Upper lobe of left lung (tissue), 6 donors: ENCODE measurements at regions not wholly inside any gene's neighbourhood (a gene's known extent, or its start where the extent isn't known, plus 50 kb on each side); places are given as distances from the start of the nearest gene placed in this dataset.

Source experiments
- ATAC-seq, 2 donors: fragments of 200-7000 bp; cut with Tn5 transposase; one replicate each; pipeline ENCODE4 v1.9.1; 2022; ENCODE audit warnings: mild to moderate bottlenecking in 2 of 2, moderate library complexity in 2 of 2; ENCODE audit not compliant: low FRiP score in 2 of 2
- DNase-seq, 2 donors: peaks; one replicate each; pipeline ENCODE4 v3.0.0-alpha.2; 2019 to 2020
- H3K27ac ChIP-seq, 4 donors: fragments of 200-600 bp; sonication (generic); one replicate each; pipeline ENCODE4 v1.5.1; 2016 to 2019
- H3K27me3 ChIP-seq, 4 donors: fragments of 200-600 bp; sonication (generic); one replicate each; pipeline ENCODE4 v1.5.1; 2017 to 2019
- H3K36me3 ChIP-seq, 4 donors: fragments of 200-600 bp; sonication (generic); one replicate each; pipeline ENCODE4 v1.5.1; 2016 to 2019
- H3K4me1 ChIP-seq, 4 donors: fragments of 200-600 bp; sonication (generic); one replicate each; pipeline ENCODE4 v1.5.1; 2018 to 2019
- H3K4me3 ChIP-seq, 4 donors: fragments of 200-600 bp; sonication (generic); one replicate each; pipeline ENCODE4 v1.5.1; 2017 to 2019; ENCODE audit warnings: mild to moderate bottlenecking in 2 of 4, moderate library complexity in 1 of 4
- H3K9me3 ChIP-seq, 4 donors: fragments of 200-600 bp; sonication (generic); one replicate each; pipeline ENCODE4 v1.5.1; 2018 to 2019
- EP300 ChIP-seq, 4 donors: sonication (generic); formaldehyde crosslinking; IDR thresholded peaks; one replicate each; pipeline ENCODE4 v1.5.1; 2017; ENCODE audit warnings: antibody characterized with exemption in 4 of 4, control low read depth in 2 of 4
- POLR2A ChIP-seq, 4 donors: fragments of 450-650 bp; IDR thresholded peaks; one replicate each; pipeline ENCODE4 v1.5.1; 2016 to 2017; ENCODE audit warnings: antibody characterized with exemption in 4 of 4, mild to moderate bottlenecking in 2 of 4
- POLR2AphosphoS5 ChIP-seq, 2 donors: sonication (generic); formaldehyde crosslinking; IDR thresholded peaks; one replicate each; pipeline ENCODE4 v1.5.1; 2017; ENCODE audit warnings: antibody characterized with exemption in 2 of 2
- WGBS, 2 donors: methylation state at CpG; one replicate each; pipeline ENCODE4 v1.1.5; 2017 to 2018; 5-methylcytosine and 5-hydroxymethylcytosine counted together
- TF ChIP-seq, protein P1 (sequence below), 6 experiments: fragments of 450-650 bp in 4 of 6; fragments of 200-600 bp in 2 of 6; sonication (generic) in 2 of 6; IDR thresholded peaks; one replicate each; pipeline ENCODE4 v1.5.1; 2016 to 2019; ENCODE audit warnings: antibody characterized with exemption in 6 of 6
- donor health status: DM: no; HTN: no; CAD: no; lungs with moderate emphysema.
- donor health status: DM: no; HTN: yes; CAD: no; lungs with severe emphysema.

DNA sequence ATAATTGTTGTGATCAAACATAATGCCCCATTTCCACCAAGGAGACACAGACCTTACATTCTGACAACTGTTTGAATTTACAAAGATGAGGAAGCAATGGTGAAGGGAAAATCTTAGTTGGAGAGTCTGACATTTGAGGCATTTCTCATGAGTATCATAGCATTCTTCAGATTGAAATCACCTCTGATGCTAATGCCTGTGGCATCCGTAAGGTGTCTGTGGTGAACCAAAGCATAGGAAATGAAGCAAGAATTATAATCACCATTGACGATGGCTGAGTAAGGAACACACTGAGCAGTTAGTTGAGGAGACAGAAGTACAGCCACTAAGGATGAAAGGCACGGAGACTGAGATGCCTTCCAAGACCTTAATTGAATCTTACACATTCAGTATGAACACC lies 575.7 kb downstream of the TRIML1 start:
- ATAC-seq (no peak), DNase-seq (no peak)
- no peak overlapping the region for H3K27ac ChIP-seq
- H3K4me3 ChIP-seq = no peak overlapping the region
- TF ChIP-seq EP300 (IDR thresholded peaks at IDR 0.05) = no peak
- TF ChIP-seq POLR2A (IDR thresholded peaks at IDR 0.05) = no peak
- TF ChIP-seq POLR2AphosphoS5 (IDR thresholded peaks at IDR 0.05) = no peak
- TF ChIP-seq, protein P1, sequence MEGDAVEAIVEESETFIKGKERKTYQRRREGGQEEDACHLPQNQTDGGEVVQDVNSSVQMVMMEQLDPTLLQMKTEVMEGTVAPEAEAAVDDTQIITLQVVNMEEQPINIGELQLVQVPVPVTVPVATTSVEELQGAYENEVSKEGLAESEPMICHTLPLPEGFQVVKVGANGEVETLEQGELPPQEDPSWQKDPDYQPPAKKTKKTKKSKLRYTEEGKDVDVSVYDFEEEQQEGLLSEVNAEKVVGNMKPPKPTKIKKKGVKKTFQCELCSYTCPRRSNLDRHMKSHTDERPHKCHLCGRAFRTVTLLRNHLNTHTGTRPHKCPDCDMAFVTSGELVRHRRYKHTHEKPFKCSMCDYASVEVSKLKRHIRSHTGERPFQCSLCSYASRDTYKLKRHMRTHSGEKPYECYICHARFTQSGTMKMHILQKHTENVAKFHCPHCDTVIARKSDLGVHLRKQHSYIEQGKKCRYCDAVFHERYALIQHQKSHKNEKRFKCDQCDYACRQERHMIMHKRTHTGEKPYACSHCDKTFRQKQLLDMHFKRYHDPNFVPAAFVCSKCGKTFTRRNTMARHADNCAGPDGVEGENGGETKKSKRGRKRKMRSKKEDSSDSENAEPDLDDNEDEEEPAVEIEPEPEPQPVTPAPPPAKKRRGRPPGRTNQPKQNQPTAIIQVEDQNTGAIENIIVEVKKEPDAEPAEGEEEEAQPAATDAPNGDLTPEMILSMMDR (IDR thresholded peaks at IDR 0.05) = no peak
- no peaks in the 10 kb centered on the region for H3K9me3 ChIP-seq
- no peaks in the 10 kb centered on the region for H3K4me1 ChIP-seq
- WGBS, 2 donors = 85 to 89% methylated on average over 3 of the region's 3 CpGs
- H3K36me3 ChIP-seq = no peaks in the 10 kb centered on the region
- H3K27me3 ChIP-seq = no peaks in the 10 kb centered on the region

DNA sequence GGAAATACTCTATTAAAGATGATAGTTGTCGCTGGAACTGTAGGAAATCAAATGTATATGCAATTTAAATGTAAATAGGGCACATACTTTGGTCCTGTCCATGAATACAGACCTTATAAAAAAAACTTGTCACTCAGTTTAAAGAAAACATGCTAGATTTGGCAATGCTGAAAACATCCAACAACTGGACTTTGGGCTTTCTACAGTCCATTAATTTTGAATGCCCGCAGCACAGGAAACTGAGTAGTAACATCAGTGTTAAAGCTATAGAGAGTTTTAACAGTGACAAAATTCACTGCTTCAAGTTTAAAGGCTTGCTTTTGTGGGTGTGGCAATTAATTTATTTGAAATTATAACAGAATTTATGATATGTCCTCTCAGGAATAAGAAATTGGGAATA lies 578.4 kb downstream of the TRIML1 start:
- Histone ChIP-seq H3K4me1 (no peaks in the 10 kb centered on the region), H3K36me3 (no peaks in the 10 kb centered on the region), H3K4me3 (no peak overlapping the region), H3K27ac (no peak overlapping the region), H3K9me3 (no peaks in the 10 kb centered on the region), H3K27me3 (no peaks in the 10 kb centered on the region)
- WGBS, 2 donors = 79 to 86% methylated on average over 2 of the region's 2 CpGs
- TF ChIP-seq POLR2AphosphoS5 (IDR thresholded peaks at IDR 0.05) = no peak
- no peak for TF ChIP-seq POLR2A (IDR thresholded peaks at IDR 0.05)
- TF ChIP-seq EP300 (IDR thresholded peaks at IDR 0.05) = no peak
- ATAC-seq (no peak), DNase-seq (no peak)

DNA sequence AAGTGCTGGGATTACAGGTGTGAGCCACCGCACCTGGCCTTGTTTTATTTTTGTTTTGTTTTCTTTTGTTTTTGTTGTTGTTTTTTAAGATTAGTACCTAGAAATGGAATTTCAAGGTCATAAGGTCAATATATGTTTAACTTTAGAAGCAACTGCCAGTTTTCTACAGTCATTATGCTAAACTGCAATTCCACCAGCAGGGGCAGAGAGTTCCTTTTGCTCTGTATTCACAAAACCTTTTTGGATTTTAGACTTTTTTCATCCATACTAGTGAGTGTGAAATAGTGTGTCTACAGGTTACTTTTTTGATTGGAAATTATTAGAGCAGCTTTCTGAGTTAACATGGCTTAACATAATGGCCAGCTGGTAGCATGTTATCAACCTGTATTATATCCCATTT lies 580.6 kb downstream of the TRIML1 start:
- Histone ChIP-seq H3K27me3 (no peaks in the 10 kb centered on the region), H3K4me3 (no peak overlapping the region), H3K9me3 (no peaks in the 10 kb centered on the region), H3K4me1 (no peaks in the 10 kb centered on the region), H3K27ac (no peak overlapping the region), H3K36me3 (no peaks in the 10 kb centered on the region)
- WGBS, 2 donors = 92 to 94% methylated on average over 1 of the region's 1 CpG
- ATAC-seq (no peak), DNase-seq (no peak)
- TF ChIP-seq EP300 (IDR thresholded peaks at IDR 0.05) = no peak
- TF ChIP-seq POLR2A (IDR thresholded peaks at IDR 0.05) = no peak
- no peak for TF ChIP-seq POLR2AphosphoS5 (IDR thresholded peaks at IDR 0.05)
- TF ChIP-seq, protein P1 (IDR thresholded peaks at IDR 0.05) = no peak

DNA sequence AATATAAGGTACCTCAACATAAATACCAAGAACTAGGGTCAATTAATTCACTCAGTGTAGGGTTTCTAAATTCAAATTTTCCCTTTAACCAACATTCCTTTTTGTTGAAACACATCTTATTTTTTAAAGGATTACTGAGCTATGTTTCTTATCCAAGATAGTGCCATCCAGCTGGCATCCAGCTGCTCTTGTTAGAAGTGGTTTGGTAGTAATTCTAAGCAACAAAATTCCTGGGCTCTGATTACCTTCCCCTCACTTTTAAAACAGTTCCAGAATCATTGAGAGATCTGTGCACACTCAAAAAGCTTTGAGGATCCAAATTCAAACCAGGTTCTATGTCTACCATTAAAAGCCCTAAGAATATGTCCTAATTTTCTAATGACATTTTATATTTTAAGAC lies 583.7 kb downstream of the TRIML1 start:
- Histone ChIP-seq H3K9me3 (no peaks in the 10 kb centered on the region), H3K4me3 (no peak overlapping the region), H3K4me1 (no peaks in the 10 kb centered on the region), H3K27me3 (no peaks in the 10 kb centered on the region), H3K36me3 (no peaks in the 10 kb centered on the region), H3K27ac (no peak overlapping the region)
- ATAC-seq (no peak), DNase-seq (no peak)
- TF ChIP-seq POLR2A (IDR thresholded peaks at IDR 0.05) = no peak
- no peak for TF ChIP-seq EP300 (IDR thresholded peaks at IDR 0.05)
- TF ChIP-seq, protein P1 (IDR thresholded peaks at IDR 0.05) = no peak
- TF ChIP-seq POLR2AphosphoS5 (IDR thresholded peaks at IDR 0.05) = no peak

DNA sequence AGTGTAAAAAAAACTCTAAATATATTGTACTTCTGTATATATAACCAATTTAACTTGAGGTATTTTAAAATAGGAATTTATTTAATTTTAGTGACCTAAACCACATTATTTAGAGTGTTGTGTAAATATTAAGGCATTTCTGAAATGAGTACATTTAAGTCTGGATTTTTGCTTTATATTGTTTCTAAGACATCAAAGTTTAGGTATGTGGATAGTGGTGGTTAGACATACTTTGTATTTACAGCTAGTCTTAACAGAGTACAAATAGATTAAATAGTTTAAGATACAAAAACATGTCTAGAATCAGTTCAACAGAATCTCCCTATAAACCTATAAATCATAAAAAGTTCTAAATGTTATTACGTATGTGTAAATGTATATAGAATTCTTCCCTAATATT lies 588.5 kb downstream of the TRIML1 start:
- no peak overlapping the region for H3K27ac ChIP-seq
- no peaks in the 10 kb centered on the region for H3K4me1 ChIP-seq
- H3K27me3 ChIP-seq = no peaks in the 10 kb centered on the region
- H3K4me3 ChIP-seq = no peak overlapping the region
- no peaks in the 10 kb centered on the region for H3K36me3 ChIP-seq
- ATAC-seq (no peak), DNase-seq (no peak)
- 89 to 91% methylated on average over 1 of the region's 1 CpG for WGBS, 2 donors
- no peaks in the 10 kb centered on the region for H3K9me3 ChIP-seq
- TF ChIP-seq, protein P1 (IDR thresholded peaks at IDR 0.05) = no peak
- TF ChIP-seq POLR2AphosphoS5 (IDR thresholded peaks at IDR 0.05) (no peak), EP300 (IDR thresholded peaks at IDR 0.05) (no peak), POLR2A (IDR thresholded peaks at IDR 0.05) (no peak)
